Chondrocyte (in vitro differentiated cells): ENCODE measurements at regions not wholly inside any gene's neighbourhood (a gene's known extent, or its start where the extent isn't known, plus 50 kb on each side); places are given as distances from the start of the nearest gene placed in this dataset.

ENCODE experiments used
- DNase-seq: peaks from one replicate; pipeline ENCODE4 v3.0.0; 2021; ENCODE audit warnings: mixed read lengths, low spot score
- H3K27ac Mint-ChIP-seq: one replicate; pipeline ENCODE4 v1.8.0; 2021; ENCODE audit warnings: mild to moderate bottlenecking, moderate library complexity, mixed read lengths; ENCODE audit not compliant: unreplicated experiment
- H3K27me3 Mint-ChIP-seq: 2 replicates; pipeline ENCODE4 v1.8.0; 2021; ENCODE audit warnings: low read depth, mixed read lengths
- H3K36me3 Mint-ChIP-seq: 2 replicates; pipeline ENCODE4 v1.8.0; 2021; ENCODE audit warnings: low read depth, mixed read lengths
- H3K4me1 Mint-ChIP-seq: 2 replicates; pipeline ENCODE4 v1.8.0; 2021; ENCODE audit warnings: low read depth, mild to moderate bottlenecking, mixed read lengths
- H3K4me3 Mint-ChIP-seq: one replicate; pipeline ENCODE4 v1.8.0; 2021; ENCODE audit warnings: mild to moderate bottlenecking, moderate library complexity, mixed read lengths; ENCODE audit not compliant: unreplicated experiment
- H3K9me3 Mint-ChIP-seq: 2 replicates; pipeline ENCODE4 v1.8.0; 2021; ENCODE audit warnings: low read depth, mixed read lengths
- TF ChIP-seq, protein P1 (sequence below): fragments of 200-600 bp; sonication (generic); IDR thresholded peaks from 2 replicates; pipeline ENCODE4 v1.5.0; 2021; ENCODE audit warnings: antibody characterized with exemption, mild to moderate bottlenecking, moderate library complexity

DNA sequence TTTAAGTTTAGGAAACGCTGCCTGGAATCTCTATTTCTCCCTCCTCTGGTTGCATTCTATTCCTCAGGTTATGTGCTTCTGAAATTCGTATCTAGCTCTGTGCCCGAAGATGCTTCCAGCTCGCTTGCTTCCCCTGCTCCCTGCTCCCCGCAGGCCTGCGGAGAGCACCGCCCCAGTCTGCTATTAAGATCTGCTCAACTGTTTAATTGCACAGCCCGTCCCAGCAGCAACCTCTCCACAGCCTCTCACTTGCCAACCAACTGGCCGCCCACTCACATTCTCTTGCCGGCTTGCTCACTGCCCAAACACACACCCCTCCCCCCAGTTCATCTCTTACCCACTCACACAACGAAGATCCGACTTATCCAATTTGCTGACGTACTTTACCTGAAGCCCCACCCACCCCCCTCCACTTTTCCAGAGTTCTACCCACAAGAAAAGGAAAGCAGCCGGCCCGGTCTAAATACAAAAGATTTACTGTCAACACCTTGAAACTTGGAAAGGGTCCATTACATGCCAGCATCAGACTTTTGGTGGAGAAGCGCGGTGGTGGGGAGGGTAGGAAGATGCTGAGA, 167.3 kb upstream of the KLF14 start:
- H3K4me3 Mint-ChIP-seq, result peak overlapping the region; percentile 37
- H3K36me3 Mint-ChIP-seq, result peaks cover 1% of the 10 kb centered on the region
- no peaks in the 10 kb centered on the region for H3K27me3 Mint-ChIP-seq
- DNase-seq, result no peak
- H3K9me3 Mint-ChIP-seq, result no peaks in the 10 kb centered on the region
- H3K4me1 Mint-ChIP-seq, result peaks cover 85% of the 10 kb centered on the region
- peak overlapping the region; percentile 99 for H3K27ac Mint-ChIP-seq
- TF ChIP-seq, protein P1, sequence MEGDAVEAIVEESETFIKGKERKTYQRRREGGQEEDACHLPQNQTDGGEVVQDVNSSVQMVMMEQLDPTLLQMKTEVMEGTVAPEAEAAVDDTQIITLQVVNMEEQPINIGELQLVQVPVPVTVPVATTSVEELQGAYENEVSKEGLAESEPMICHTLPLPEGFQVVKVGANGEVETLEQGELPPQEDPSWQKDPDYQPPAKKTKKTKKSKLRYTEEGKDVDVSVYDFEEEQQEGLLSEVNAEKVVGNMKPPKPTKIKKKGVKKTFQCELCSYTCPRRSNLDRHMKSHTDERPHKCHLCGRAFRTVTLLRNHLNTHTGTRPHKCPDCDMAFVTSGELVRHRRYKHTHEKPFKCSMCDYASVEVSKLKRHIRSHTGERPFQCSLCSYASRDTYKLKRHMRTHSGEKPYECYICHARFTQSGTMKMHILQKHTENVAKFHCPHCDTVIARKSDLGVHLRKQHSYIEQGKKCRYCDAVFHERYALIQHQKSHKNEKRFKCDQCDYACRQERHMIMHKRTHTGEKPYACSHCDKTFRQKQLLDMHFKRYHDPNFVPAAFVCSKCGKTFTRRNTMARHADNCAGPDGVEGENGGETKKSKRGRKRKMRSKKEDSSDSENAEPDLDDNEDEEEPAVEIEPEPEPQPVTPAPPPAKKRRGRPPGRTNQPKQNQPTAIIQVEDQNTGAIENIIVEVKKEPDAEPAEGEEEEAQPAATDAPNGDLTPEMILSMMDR, result no peak

- H3K27me3 Mint-ChIP-seq, result no peaks in the 10 kb centered on the region
- H3K4me1 Mint-ChIP-seq, result peaks cover 88% of the 10 kb centered on the region
- H3K27ac Mint-ChIP-seq, result peak overlapping the region; percentile 99
- peaks cover 1% of the 10 kb centered on the region for H3K36me3 Mint-ChIP-seq
- H3K9me3 Mint-ChIP-seq, result no peaks in the 10 kb centered on the region
- H3K4me3 Mint-ChIP-seq, result no peak overlapping the region
- TF ChIP-seq, protein P1, result no peak
- no peak for DNase-seq
These were observed 168.8 kb upstream of the KLF14 start for GRCh38 chr7:130902755-130903357.

DNA sequence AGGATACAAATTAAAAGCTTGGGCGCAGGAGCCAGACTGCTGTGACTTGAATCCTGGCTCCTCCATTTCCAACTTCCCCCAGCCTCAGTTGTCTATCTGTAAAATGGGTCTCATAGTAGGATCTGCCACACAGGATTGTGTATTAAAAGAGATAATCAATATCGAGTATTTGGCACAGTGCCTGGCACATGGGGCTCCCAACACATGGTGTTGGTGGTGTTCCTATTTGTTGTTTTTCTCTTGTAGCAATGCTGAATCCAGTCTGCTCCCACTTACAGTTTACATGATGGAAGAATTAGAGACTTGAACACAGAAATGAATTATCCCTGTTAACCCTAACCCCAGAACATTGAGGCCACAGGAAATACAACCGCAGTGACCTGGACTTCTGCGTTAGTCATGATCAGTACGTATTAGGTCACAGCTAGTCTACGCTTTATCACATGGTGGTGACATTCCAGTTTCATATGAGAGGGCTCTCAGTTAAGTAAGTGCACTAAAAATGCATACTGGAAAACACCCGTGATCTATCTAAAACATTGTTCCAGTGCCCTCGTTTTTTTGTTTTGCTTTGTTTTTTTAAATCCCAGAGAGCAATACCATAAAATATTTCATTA, 169.5 kb upstream of the KLF14 start:
- Mint-ChIP-seq H3K27ac (peak overlapping the region; percentile 99), H3K36me3 (peaks cover 1% of the 10 kb centered on the region), H3K4me3 (peak overlapping the region; percentile 55), H3K4me1 (peaks cover 88% of the 10 kb centered on the region), H3K27me3 (no peaks in the 10 kb centered on the region), H3K9me3 (no peaks in the 10 kb centered on the region)
- DNase-seq, result no peak
- TF ChIP-seq, protein P1, result no peak

GRCh38 chr7:130904031-130904757, 170.2 kb upstream of the KLF14 start:
- Mint-ChIP-seq H3K36me3 (no peaks in the 10 kb centered on the region), H3K27me3 (no peaks in the 10 kb centered on the region), H3K4me1 (peaks cover 92% of the 10 kb centered on the region), H3K9me3 (no peaks in the 10 kb centered on the region), H3K4me3 (peak overlapping the region; percentile 55), H3K27ac (peak overlapping the region; percentile 99)
- TF ChIP-seq, protein P1, result no peak
- no peak for DNase-seq

GRCh38 chr7:130904792-130905191, 170.8 kb upstream of the KLF14 start:
- H3K9me3 Mint-ChIP-seq, result no peaks in the 10 kb centered on the region
- DNase-seq, result no peak
- no peaks in the 10 kb centered on the region for H3K36me3 Mint-ChIP-seq
- TF ChIP-seq, protein P1, result no peak
- peak overlapping the region; percentile 99 for H3K27ac Mint-ChIP-seq
- H3K4me1 Mint-ChIP-seq, result peaks cover 92% of the 10 kb centered on the region
- peak overlapping the region; percentile 55 for H3K4me3 Mint-ChIP-seq
- H3K27me3 Mint-ChIP-seq, result no peaks in the 10 kb centered on the region
